Mesendoderm (in vitro differentiated cells): ENCODE measurements at regions not wholly inside any gene's neighbourhood (a gene's known extent, or its start where the extent isn't known, plus 50 kb on each side); places are given as distances from the start of the nearest gene placed in this dataset.
"Not testable (repeated sequence)": the region's sequence is repeated elsewhere in the genome, so short reads cannot be mapped to it uniquely, and the experiment has no call there.

Experiments
- DNase-seq: peaks from one replicate; pipeline ENCODE4 v3.0.0; 2013
- H2AK5ac ChIP-seq: 2 replicates; pipeline ENCODE4 v1.6.1; 2013; ENCODE audit warnings: low read length, inconsistent platforms
- H2BK120ac ChIP-seq: 2 replicates; pipeline ENCODE4 v1.6.1; 2013; ENCODE audit warnings: low read depth, mild to moderate bottlenecking, low read length, moderate library complexity, mixed read lengths
- H2BK15ac ChIP-seq: replicated peaks from 2 replicates; pipeline ENCODE4 v1.6.1; 2013; ENCODE audit warnings: low read depth, mild to moderate bottlenecking, moderate library complexity
- H2BK5ac ChIP-seq: 2 replicates; pipeline ENCODE4 v1.6.1; 2013; ENCODE audit warnings: low read length, inconsistent platforms
- H3K18ac ChIP-seq: 2 replicates; pipeline ENCODE4 v1.6.1; 2013; ENCODE audit warnings: mild to moderate bottlenecking, low read length, mixed read lengths
- H3K23ac ChIP-seq: one replicate; pipeline ENCODE4 v1.6.1; 2013; ENCODE audit warnings: low read length
- H3K27ac ChIP-seq: 2 replicates; pipeline ENCODE4 v1.5.1; 2013; ENCODE audit warnings: low read depth, mild to moderate bottlenecking, inconsistent platforms, low read length, moderate library complexity
- H3K27me3 ChIP-seq: 2 replicates; pipeline ENCODE4 v1.6.1; 2013; ENCODE audit warnings: low read length, control low read depth, mild to moderate bottlenecking, inconsistent platforms; ENCODE audit not compliant: insufficient read depth, poor library complexity
- H3K36me3 ChIP-seq: 2 replicates; pipeline ENCODE4 v1.6.1; 2013; ENCODE audit warnings: low read length, inconsistent platforms; ENCODE audit not compliant: control insufficient read depth, insufficient read depth
- H3K4ac ChIP-seq: one replicate; pipeline ENCODE4 v1.6.1; 2013; ENCODE audit warnings: low read depth, mild to moderate bottlenecking, low read length, moderate library complexity
- H3K4me1 ChIP-seq: 2 replicates; pipeline ENCODE4 v1.6.1; 2013; ENCODE audit warnings: low read depth, low read length, inconsistent platforms; ENCODE audit not compliant: control insufficient read depth
- H3K4me2 ChIP-seq: 2 replicates; pipeline ENCODE4 v1.6.1; 2013; ENCODE audit warnings: low read length
- H3K4me3 ChIP-seq: 2 replicates; pipeline ENCODE4 v1.5.1; 2013; ENCODE audit warnings: mild to moderate bottlenecking, low read length
- H3K56ac ChIP-seq: one replicate; pipeline ENCODE4 v1.6.1; 2013; ENCODE audit warnings: low read length
- H3K79me1 ChIP-seq: 2 replicates; pipeline ENCODE4 v1.6.1; 2013; ENCODE audit warnings: low read length, inconsistent platforms
- H3K79me2 ChIP-seq: 2 replicates; pipeline ENCODE4 v1.6.1; 2013; ENCODE audit warnings: mild to moderate bottlenecking, low read length; ENCODE audit not compliant: control insufficient read depth, insufficient read depth
- H3K9ac ChIP-seq: 2 replicates; pipeline ENCODE4 v1.6.1; 2013; ENCODE audit warnings: low read length, inconsistent platforms
- H4K5ac ChIP-seq: one replicate; pipeline ENCODE4 v1.6.1; 2013; ENCODE audit warnings: low read length
- H4K8ac ChIP-seq: one replicate; pipeline ENCODE4 v1.6.1; 2013; ENCODE audit warnings: low read depth, mild to moderate bottlenecking, control low read depth, low read length, moderate library complexity
- WGBS: extraction: QIAGEN DNeasy Blood & Tissue Kit; methylation state at CpG from one replicate; pipeline ENCODE4 v1.1.7; 2013; ENCODE audit warnings: low lambda C conversion rate, missing lambda C conversion rate; ENCODE audit not compliant: insufficient coverage; ENCODE audit errors: extremely low coverage; 5-methylcytosine and 5-hydroxymethylcytosine counted together

GRCh38 chr2:87318814-87319491 is 297.3 kb upstream of the PLGLB1 start:
- not testable (repeated sequence) for H3K4me2 ChIP-seq, H3K27me3 ChIP-seq, H3K79me1 ChIP-seq, H3K23ac ChIP-seq, H2BK120ac ChIP-seq, H2BK5ac ChIP-seq, H4K8ac ChIP-seq, H2AK5ac ChIP-seq, H2BK15ac ChIP-seq, H3K4me3 ChIP-seq, H3K27ac ChIP-seq, H3K4ac ChIP-seq, H3K4me1 ChIP-seq, H3K79me2 ChIP-seq, H3K56ac ChIP-seq, H3K9ac ChIP-seq, H3K18ac ChIP-seq, H3K36me3 ChIP-seq, H4K5ac ChIP-seq
- peak; percentile 45 for DNase-seq
- no CpG with 5 or more reads among the region's 2 CpGs for WGBS

- WGBS = no CpG with 5 or more reads among the region's 2 CpGs
- H3K18ac ChIP-seq, H4K8ac ChIP-seq, H3K4me2 ChIP-seq, H3K27ac ChIP-seq, H3K4ac ChIP-seq, H2BK5ac ChIP-seq, H3K4me3 ChIP-seq, H3K4me1 ChIP-seq, H3K36me3 ChIP-seq, H3K79me2 ChIP-seq, H2BK120ac ChIP-seq, H3K56ac ChIP-seq, DNase-seq, H2BK15ac ChIP-seq, H2AK5ac ChIP-seq, H3K79me1 ChIP-seq, H3K9ac ChIP-seq, H3K27me3 ChIP-seq, H3K23ac ChIP-seq, H4K5ac ChIP-seq: not testable (repeated sequence)
These were observed 298.1 kb upstream of the PLGLB1 start for GRCh38 chr2:87319705-87320104.

GRCh38 chr2:87321201-87321600 is 299.6 kb upstream of the PLGLB1 start:
- not testable (repeated sequence) for H3K18ac ChIP-seq, H3K4me1 ChIP-seq, H4K8ac ChIP-seq, H4K5ac ChIP-seq, H3K4me2 ChIP-seq, H2BK15ac ChIP-seq, H3K36me3 ChIP-seq, H3K9ac ChIP-seq, H3K4me3 ChIP-seq, H3K56ac ChIP-seq, H2BK120ac ChIP-seq, H2BK5ac ChIP-seq, H3K27me3 ChIP-seq, DNase-seq, H3K23ac ChIP-seq, H3K79me2 ChIP-seq, H2AK5ac ChIP-seq, H3K4ac ChIP-seq, H3K27ac ChIP-seq, H3K79me1 ChIP-seq
- no CpG with 5 or more reads among the region's 9 CpGs for WGBS

DNA sequence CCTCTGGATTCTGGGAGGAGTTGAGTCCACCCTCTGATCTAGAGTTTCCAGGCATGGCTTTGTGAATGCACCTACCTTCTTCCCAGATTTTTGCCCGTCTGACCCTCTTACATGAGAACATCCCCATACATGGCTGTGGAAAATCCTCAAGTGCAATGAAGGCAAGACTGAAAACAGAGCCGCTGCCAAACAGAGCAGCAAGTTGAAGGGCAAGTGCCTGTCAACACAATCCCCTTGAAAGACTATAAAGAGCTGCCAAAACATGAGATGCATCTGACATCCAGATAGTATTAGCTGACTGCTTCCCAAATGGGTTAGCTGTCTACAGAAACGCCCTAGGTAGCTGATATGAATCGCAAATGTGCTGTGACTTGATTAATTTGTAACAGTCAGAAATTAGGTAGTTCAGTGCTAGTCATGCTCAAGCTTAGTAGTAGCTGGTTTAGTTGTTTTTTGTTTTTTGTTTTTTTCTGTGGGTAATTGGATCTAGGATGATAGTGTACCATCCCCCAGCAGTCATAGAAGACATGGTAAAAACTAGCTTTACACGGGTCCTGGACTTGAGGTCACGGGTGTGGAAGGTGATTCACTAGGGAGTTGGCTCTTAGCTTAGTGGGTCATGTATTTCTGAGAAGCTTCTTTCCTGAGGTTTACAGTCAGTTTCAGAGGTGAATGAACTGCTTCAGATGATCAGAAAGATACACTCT is 302.8 kb upstream of the PLGLB1 start:
- no CpG with 5 or more reads among the region's 6 CpGs for WGBS
- H3K79me2 ChIP-seq, H3K4ac ChIP-seq, H3K4me3 ChIP-seq, H3K36me3 ChIP-seq, H3K23ac ChIP-seq, H2BK120ac ChIP-seq, H4K8ac ChIP-seq, H3K9ac ChIP-seq, H3K18ac ChIP-seq, H2AK5ac ChIP-seq, H2BK15ac ChIP-seq, H3K79me1 ChIP-seq, H3K4me2 ChIP-seq, DNase-seq, H2BK5ac ChIP-seq, H3K27me3 ChIP-seq, H4K5ac ChIP-seq, H3K56ac ChIP-seq, H3K4me1 ChIP-seq, H3K27ac ChIP-seq: not testable (repeated sequence)

DNA sequence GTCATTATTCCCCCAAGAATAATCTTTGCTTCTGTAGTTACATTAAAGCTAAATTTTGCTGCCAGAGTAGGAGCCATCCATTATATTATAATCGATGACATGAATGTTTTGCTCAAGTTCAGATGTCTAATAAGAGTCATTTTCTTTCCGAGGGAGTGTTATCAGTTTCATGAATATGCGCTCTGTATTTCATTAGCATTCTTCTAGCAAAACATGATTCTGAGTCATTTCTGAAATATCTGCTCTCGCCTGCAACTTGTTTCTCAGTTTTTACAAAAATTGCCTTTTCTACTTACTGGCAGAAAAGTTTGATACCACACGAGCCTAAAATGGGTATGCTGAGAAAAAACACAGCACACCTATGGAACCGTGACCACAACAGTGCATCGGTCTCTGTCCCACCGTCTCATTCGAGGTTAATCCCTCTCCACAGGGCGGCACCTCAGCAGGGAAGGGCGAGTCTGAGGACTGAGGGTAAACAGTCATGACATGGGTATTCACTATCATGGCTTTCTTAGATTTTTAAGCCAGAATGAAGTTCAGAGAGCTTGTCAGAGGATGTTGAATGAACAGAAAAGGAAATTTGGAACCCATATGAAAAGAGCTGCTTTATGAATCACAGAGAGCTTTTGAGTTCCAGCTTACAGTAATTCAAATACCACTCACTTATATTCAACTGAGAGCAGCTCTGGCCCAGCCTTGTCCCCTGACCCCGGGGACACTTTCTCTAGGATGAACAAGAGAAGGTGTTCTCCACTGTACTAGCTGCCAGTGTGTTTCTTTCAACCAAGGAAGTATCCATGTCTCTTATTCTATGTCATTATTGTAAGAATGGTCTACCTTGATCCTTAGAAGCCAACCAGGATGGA is 303.6 kb upstream of the PLGLB1 start:
- H2BK120ac ChIP-seq, H3K27ac ChIP-seq, H2BK15ac ChIP-seq, H4K5ac ChIP-seq, H2AK5ac ChIP-seq, H3K4ac ChIP-seq, H3K56ac ChIP-seq, H3K18ac ChIP-seq, H3K23ac ChIP-seq, H2BK5ac ChIP-seq, H3K79me1 ChIP-seq, H3K79me2 ChIP-seq, H3K4me1 ChIP-seq, H3K9ac ChIP-seq, H4K8ac ChIP-seq, H3K4me3 ChIP-seq, DNase-seq, H3K27me3 ChIP-seq, H3K4me2 ChIP-seq, H3K36me3 ChIP-seq: not testable (repeated sequence)
- WGBS = no CpG with 5 or more reads among the region's 12 CpGs
